Caco-2 (cell line): ENCODE measurements at regions not wholly inside any gene's neighbourhood (a gene's known extent, or its start where the extent isn't known, plus 50 kb on each side); places are given as distances from the start of the nearest gene placed in this dataset.

Experiments used
- BruUV-seq: library from RNA; stranded (reverse); fragments of 400-500 nt; replicated peaks from 2 replicates; lab custom pipeline; 2021; lab: Mats Ljungman, UMichigan
- CTCF ChIA-PET: fragments of 300-600 bp; sonication (Branson Sonifier 250); formaldehyde crosslinking; loops from one replicate; lab custom pipeline; 2022; ENCODE audit warnings: antibody characterized with exemption; lab: Charles Lee
- POLR2A ChIA-PET: fragments of 300-600 bp; sonication (Branson Sonifier 250); formaldehyde crosslinking; loops from one replicate; lab custom pipeline; 2022; ENCODE audit warnings: antibody characterized with exemption; lab: Charles Lee
- DNase-seq, 2 experiments: peaks; one replicate each; pipeline versions ENCODE4 v3.0.0 to v3.0.0-alpha.2; 2020 to 2022
- H3K27me3 ChIP-seq: replicated peaks from 2 replicates; pipeline ENCODE4 v1.6.0; 2011; ENCODE audit warnings: low read length; ENCODE audit not compliant: control insufficient read depth, insufficient read depth
- H3K36me3 ChIP-seq: 2 replicates; pipeline ENCODE4 v1.5.1; 2011; ENCODE audit warnings: low read length; ENCODE audit not compliant: control insufficient read depth, insufficient read depth
- H3K4me1 ChIP-seq: fragments of 250-450 bp; sonication (Bioruptor Pico); 2 replicates; pipeline ENCODE4 v1.5.1; 2020; ENCODE audit warnings: mild to moderate bottlenecking
- H3K4me3 ChIP-seq: 2 replicates; pipeline ENCODE4 v1.5.1; 2011; ENCODE audit warnings: low read depth, mild to moderate bottlenecking, control low read depth, low read length
- H3K9me3 ChIP-seq: fragments of 250-450 bp; sonication (Bioruptor Pico); 2 replicates; pipeline ENCODE4 v1.5.1; 2020; ENCODE audit warnings: mild to moderate bottlenecking, moderate library complexity
- H3K27ac Mint-ChIP-seq: one replicate; pipeline ENCODE4 v1.8.0; 2022; ENCODE audit warnings: mixed read lengths; ENCODE audit not compliant: unreplicated experiment
- H3K27me3 Mint-ChIP-seq: one replicate; pipeline ENCODE4 v1.8.0; 2022; ENCODE audit warnings: mixed read lengths; ENCODE audit not compliant: insufficient read depth, unreplicated experiment
- H3K36me3 Mint-ChIP-seq: one replicate; pipeline ENCODE4 v1.8.0; 2022; ENCODE audit warnings: mild to moderate bottlenecking, mixed read lengths; ENCODE audit not compliant: insufficient read depth, unreplicated experiment
- H3K4me1 Mint-ChIP-seq: one replicate; pipeline ENCODE4 v1.8.0; 2022; ENCODE audit warnings: low read depth, mixed read lengths; ENCODE audit not compliant: unreplicated experiment
- H3K4me3 Mint-ChIP-seq: one replicate; pipeline ENCODE4 v1.8.0; 2022; ENCODE audit warnings: mild to moderate bottlenecking, moderate library complexity, mixed read lengths; ENCODE audit not compliant: unreplicated experiment
- H3K9me3 Mint-ChIP-seq: one replicate; pipeline ENCODE4 v1.8.0; 2022; ENCODE audit warnings: mixed read lengths; ENCODE audit not compliant: unreplicated experiment
- CTCF ChIP-seq, 2 experiments: fragments of 200-600 bp in 1 of 2; IDR thresholded peaks; 1 replicate in 1 of 2; 2 replicates in 1 of 2; pipeline versions ENCODE4 v1.5.1 to v1.8.0; 2011 to 2022; ENCODE audit warnings: antibody characterized with exemption in 1 of 2, control low read depth in 1 of 2, inconsistent platforms in 1 of 2, low read depth in 1 of 2, low read length in 1 of 2, mild to moderate bottlenecking in 1 of 2, moderate library complexity in 1 of 2; ENCODE audit not compliant: insufficient read depth in 1 of 2, severe bottlenecking in 1 of 2, unreplicated experiment in 1 of 2
- intact Hi-C: fragments of 100-400 bp; cut with micrococcal nuclease; formaldehyde crosslinking; loops from one replicate; pipeline ENCODE4 v1.10.0; 2022; ENCODE audit not compliant: unreplicated experiment

- no peaks in the 10 kb centered on the region for H3K36me3 Mint-ChIP-seq
- ChIA-PET POLR2A (no interaction called here), CTCF (no interaction called here)
- H3K27me3 ChIP-seq: no peaks in the 10 kb centered on the region
- no peak for TF ChIP-seq CTCF (IDR thresholded peaks at IDR 0.05; ENCODE audit: insufficient read depth in 1 of 2, low read depth in 1 of 2, low read length in 1 of 2, severe bottlenecking in 1 of 2, unreplicated experiment in 1 of 2)
- no peaks in the 10 kb centered on the region for H3K9me3 ChIP-seq
- no TSS peak for BruUV-seq
- H3K4me3 Mint-ChIP-seq: no peak overlapping the region
- H3K27me3 Mint-ChIP-seq: no peaks in the 10 kb centered on the region
- H3K27ac Mint-ChIP-seq: no peak overlapping the region
- peaks cover 9% of the 10 kb centered on the region for H3K9me3 Mint-ChIP-seq
- H3K36me3 ChIP-seq: no peaks in the 10 kb centered on the region
- no peaks in the 10 kb centered on the region for H3K4me1 Mint-ChIP-seq
- no peak overlapping the region for H3K4me3 ChIP-seq
- intact Hi-C loops: no loop called here
- no peaks in the 10 kb centered on the region for H3K4me1 ChIP-seq
- DNase-seq: no peak
Observed at GRCh38 chrX:36504625-36505024, 503.5 kb upstream of the FAM47C start.

- no peak for TF ChIP-seq CTCF (IDR thresholded peaks at IDR 0.05; ENCODE audit: insufficient read depth in 1 of 2, low read depth in 1 of 2, low read length in 1 of 2, severe bottlenecking in 1 of 2, unreplicated experiment in 1 of 2)
- no TSS peak for BruUV-seq
- no peaks in the 10 kb centered on the region for H3K4me1 ChIP-seq
- H3K4me1 Mint-ChIP-seq: no peaks in the 10 kb centered on the region
- H3K27me3 ChIP-seq: no peaks in the 10 kb centered on the region
- POLR2A ChIA-PET: no interaction called here
- CTCF ChIA-PET: no interaction called here
- no peak overlapping the region for H3K4me3 ChIP-seq
- no peaks in the 10 kb centered on the region for H3K36me3 Mint-ChIP-seq
- no peak for DNase-seq
- H3K27me3 Mint-ChIP-seq: no peaks in the 10 kb centered on the region
- H3K27ac Mint-ChIP-seq: no peak overlapping the region
- no peaks in the 10 kb centered on the region for H3K9me3 Mint-ChIP-seq
- H3K4me3 Mint-ChIP-seq: no peak overlapping the region
- intact Hi-C loops: no loop called here
- no peaks in the 10 kb centered on the region for H3K9me3 ChIP-seq
- no peaks in the 10 kb centered on the region for H3K36me3 ChIP-seq
Observed at GRCh38 chrX:36508042-36508441, 500.1 kb upstream of the FAM47C start.

GRCh38 chrX:36510736-36511135, 497.4 kb upstream of the FAM47C start:
- intact Hi-C loops: no loop called here
- Histone ChIP-seq H3K27me3 (no peaks in the 10 kb centered on the region), H3K9me3 (no peaks in the 10 kb centered on the region), H3K36me3 (no peaks in the 10 kb centered on the region), H3K4me1 (no peaks in the 10 kb centered on the region), H3K4me3 (no peak overlapping the region)
- no peak overlapping the region for H3K4me3 Mint-ChIP-seq
- no peaks in the 10 kb centered on the region for H3K36me3 Mint-ChIP-seq
- H3K9me3 Mint-ChIP-seq: peaks cover 8% of the 10 kb centered on the region
- H3K4me1 Mint-ChIP-seq: no peaks in the 10 kb centered on the region
- CTCF ChIA-PET: no interaction called here
- no TSS peak for BruUV-seq
- TF ChIP-seq CTCF (IDR thresholded peaks at IDR 0.05; ENCODE audit: insufficient read depth in 1 of 2, low read depth in 1 of 2, low read length in 1 of 2, severe bottlenecking in 1 of 2, unreplicated experiment in 1 of 2): no peak
- POLR2A ChIA-PET: no interaction called here
- no peak for DNase-seq
- H3K27me3 Mint-ChIP-seq: no peaks in the 10 kb centered on the region
- H3K27ac Mint-ChIP-seq: no peak overlapping the region
